ENCODE measurements at regions not wholly inside any gene's neighbourhood (a gene's known extent, or its start where the extent isn't known, plus 50 kb on each side); places are given as distances from the start of the nearest gene placed in this dataset.

DNA sequence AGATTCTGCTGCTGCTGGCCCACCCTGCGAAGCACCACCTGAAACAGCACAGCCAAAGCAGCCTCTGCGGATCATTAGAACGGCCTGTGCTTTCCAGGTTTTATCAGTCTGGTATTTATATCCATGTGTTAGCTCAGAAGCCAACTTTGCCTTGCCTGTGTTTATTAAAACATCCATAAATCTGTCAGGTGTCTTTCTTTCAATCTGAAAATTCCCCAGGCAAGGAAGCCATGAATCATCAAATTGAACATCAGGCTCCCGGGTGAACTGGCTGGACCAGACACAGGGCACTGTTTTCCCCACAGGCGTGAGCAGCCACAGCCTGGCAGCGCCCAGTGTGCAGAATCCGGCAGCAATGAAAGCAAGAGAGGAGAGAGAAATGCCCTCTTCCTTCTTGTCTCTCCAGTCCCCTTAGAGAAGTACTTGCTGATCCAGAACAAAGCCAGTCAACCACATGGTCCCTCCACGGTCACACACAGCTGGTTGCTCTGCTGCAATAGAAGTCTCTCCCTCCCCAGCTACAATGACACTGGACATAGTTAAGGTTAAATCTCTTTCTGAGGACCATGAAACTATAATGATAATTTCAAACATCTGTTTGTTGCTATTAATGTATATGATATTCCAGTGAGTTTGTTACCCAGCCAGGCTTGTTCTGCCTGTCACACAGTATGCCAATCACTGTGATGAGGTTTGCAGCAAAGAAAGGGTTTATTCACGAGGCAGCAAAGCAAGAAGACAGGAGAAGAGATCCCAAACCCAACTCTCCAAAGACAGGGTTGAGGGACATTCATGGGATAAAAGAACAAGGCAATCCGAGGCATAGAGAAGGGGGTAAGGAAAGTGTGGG lies 212.1 kb upstream of the FMN2 start:
- intact Hi-C loops (cut with micrococcal nuclease), result no loop called here
- H3K4me3 Mint-ChIP-seq, result no peak overlapping the region
- no peak overlapping the region for H3K27ac Mint-ChIP-seq
- H3K36me3 Mint-ChIP-seq (ENCODE audit: low read depth), result no peaks in the 10 kb centered on the region
- DNase-seq, result no peak
- no peaks in the 10 kb centered on the region for H3K27me3 Mint-ChIP-seq
- H3K4me1 Mint-ChIP-seq, result no peaks in the 10 kb centered on the region
- no peaks in the 10 kb centered on the region for H3K9me3 Mint-ChIP-seq

DNA sequence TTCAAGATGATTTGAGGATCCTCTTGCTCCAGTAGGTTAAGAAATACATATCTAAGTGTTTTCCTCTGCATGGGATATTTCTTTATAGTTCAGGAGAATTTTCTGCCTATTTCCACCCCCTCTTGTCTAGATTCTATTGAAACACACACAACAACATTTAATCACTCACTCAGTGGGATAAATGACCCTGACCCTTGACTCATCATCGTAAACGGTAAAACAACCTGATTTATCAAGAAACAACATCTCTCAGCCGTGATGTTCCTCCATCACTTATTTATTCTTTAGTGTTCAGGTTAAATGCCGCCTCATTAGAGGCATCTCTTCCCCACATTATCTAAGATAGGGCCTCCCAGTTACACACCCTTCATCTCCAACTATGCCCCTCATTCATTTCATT lies 208.7 kb upstream of the FMN2 start:
- H3K4me1 Mint-ChIP-seq, result no peaks in the 10 kb centered on the region
- DNase-seq, result no peak
- no peaks in the 10 kb centered on the region for H3K9me3 Mint-ChIP-seq
- H3K27me3 Mint-ChIP-seq, result no peaks in the 10 kb centered on the region
- no peak overlapping the region for H3K27ac Mint-ChIP-seq
- H3K4me3 Mint-ChIP-seq, result no peak overlapping the region
- intact Hi-C loops (cut with micrococcal nuclease), result no loop called here
- no peaks in the 10 kb centered on the region for H3K36me3 Mint-ChIP-seq (ENCODE audit: low read depth)

DNA sequence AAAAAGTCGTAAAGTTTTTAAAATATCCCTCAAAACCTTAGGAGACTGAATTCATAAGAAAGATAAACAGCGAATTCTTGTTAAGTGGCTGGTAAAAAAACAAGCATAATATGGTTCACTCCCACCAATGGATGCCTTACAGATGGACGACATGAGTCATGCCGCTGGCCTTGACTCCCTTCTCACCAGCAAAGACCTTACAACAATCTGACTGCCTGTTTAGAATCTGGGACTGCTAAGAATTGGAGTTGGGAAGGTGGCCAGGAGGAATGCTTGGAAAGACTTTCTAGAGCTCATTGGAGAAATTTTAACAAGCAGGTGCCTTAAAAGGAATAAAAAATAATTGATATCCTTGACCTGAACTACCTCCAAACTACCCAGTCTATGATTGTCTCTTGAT lies 206.9 kb upstream of the FMN2 start:
- no peak for DNase-seq
- intact Hi-C loops (cut with micrococcal nuclease), result no loop called here
- H3K27ac Mint-ChIP-seq, result no peak overlapping the region
- no peaks in the 10 kb centered on the region for H3K9me3 Mint-ChIP-seq
- H3K27me3 Mint-ChIP-seq, result no peaks in the 10 kb centered on the region
- H3K36me3 Mint-ChIP-seq (ENCODE audit: low read depth), result no peaks in the 10 kb centered on the region
- H3K4me3 Mint-ChIP-seq, result no peak overlapping the region
- no peaks in the 10 kb centered on the region for H3K4me1 Mint-ChIP-seq

DNA sequence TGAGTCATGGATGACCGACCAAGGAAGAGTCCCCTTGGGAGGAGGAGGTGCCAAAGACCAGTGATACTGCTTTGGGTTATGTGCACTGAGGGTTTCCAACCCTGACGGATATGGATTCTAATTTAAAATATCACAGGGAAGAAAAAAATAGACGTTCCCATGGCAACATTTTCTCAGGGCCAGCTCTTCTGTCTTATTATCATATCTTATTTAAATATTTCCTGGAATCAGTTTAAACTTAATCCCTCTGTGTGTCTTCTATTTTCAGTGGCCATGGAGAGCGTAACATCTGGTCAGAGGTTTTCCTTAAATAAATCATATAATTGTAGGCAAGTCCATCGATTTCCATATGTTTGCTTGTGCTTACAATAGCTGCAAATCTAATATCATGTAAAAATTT lies 205.4 kb upstream of the FMN2 start:
- Mint-ChIP-seq H3K27ac (no peak overlapping the region), H3K4me3 (no peak overlapping the region), H3K36me3 (ENCODE audit: low read depth) (no peaks in the 10 kb centered on the region), H3K27me3 (no peaks in the 10 kb centered on the region), H3K4me1 (no peaks in the 10 kb centered on the region), H3K9me3 (no peaks in the 10 kb centered on the region)
- intact Hi-C loops (cut with micrococcal nuclease), result no loop called here
- no peak for DNase-seq

DNA sequence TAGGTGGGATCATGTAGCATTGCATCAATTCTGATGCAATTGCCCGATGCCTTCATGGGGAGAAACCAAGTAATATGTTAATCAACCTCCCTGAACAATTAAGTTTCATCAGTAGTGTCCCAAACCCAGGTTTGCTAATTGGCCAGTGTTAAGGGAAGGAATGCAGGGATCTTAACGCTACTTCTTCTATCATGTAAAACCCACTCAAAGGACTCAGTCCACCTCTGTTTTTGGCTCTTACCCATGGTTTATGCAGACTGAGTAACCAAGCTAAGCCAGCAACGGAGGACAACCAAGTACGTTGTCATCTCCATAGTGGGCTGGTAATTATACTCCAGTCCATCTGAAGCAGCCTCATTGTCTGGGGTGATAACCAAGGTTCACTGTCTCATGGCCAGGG lies 203.0 kb upstream of the FMN2 start:
- Mint-ChIP-seq H3K9me3 (no peaks in the 10 kb centered on the region), H3K4me1 (no peaks in the 10 kb centered on the region), H3K27me3 (no peaks in the 10 kb centered on the region), H3K36me3 (ENCODE audit: low read depth) (no peaks in the 10 kb centered on the region), H3K4me3 (no peak overlapping the region), H3K27ac (no peak overlapping the region)
- intact Hi-C loops (cut with micrococcal nuclease), result no loop called here
- no peak for DNase-seq

DNA sequence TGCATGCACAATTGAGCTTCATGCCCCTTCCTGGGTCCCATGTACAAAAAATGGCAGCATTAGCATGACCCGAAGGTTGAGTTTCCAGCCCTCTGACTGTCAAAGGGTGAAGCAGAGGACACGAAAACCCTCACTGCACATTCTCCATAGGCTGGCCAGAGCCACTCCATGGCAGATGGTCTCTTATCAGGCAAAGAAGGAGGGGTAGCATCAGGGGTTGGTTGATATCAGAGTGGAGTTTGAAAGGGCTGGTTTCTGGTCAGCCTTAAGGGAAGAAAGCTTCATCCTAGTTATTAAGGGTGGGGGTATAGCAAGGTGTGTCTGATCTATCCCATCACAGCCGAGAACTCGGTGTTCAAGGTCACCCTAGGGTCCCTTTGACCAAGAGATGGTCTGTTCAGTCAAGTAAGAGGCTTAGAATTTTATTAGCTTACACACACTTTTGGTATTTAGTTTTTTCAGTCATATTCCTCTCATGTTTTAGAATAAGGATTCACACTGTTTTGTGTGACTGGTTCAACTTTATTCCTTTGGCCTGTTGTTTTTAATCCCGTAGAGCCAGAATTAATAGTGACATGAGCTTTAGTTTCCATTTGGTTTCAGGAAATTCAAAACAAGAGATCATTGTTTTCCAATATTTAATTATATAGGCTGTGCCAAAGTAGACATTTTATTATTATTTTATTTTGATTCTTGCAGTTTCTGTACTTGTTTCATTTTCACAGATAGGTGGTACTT lies 199.9 kb upstream of the FMN2 start:
- H3K27me3 Mint-ChIP-seq, result peaks cover 3% of the 10 kb centered on the region
- no peak overlapping the region for H3K27ac Mint-ChIP-seq
- intact Hi-C loops (cut with micrococcal nuclease), result no loop called here
- H3K36me3 Mint-ChIP-seq (ENCODE audit: low read depth), result no peaks in the 10 kb centered on the region
- H3K4me3 Mint-ChIP-seq, result no peak overlapping the region
- DNase-seq, result no peak
- H3K4me1 Mint-ChIP-seq, result no peaks in the 10 kb centered on the region
- no peaks in the 10 kb centered on the region for H3K9me3 Mint-ChIP-seq

DNA sequence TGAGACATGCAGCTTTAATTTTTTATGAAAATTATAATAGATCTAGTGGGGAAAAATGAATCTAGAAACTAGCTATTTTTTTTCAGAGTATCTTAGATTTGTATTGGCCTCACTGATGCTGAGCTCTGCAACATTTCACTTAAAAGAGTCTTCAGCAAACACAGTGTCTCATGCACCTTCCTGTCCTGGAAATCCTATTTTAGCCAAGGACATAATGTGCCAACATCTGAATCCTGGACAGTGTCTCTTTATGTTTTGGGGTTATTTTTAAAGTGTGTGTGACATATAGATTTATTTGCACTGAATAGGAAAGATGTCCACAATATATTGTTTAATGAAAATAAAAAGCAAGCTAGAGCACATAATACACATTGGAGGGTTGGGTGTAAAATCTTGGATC lies 199.1 kb upstream of the FMN2 start:
- no peak for DNase-seq
- peaks cover 3% of the 10 kb centered on the region for H3K27me3 Mint-ChIP-seq
- no peaks in the 10 kb centered on the region for H3K36me3 Mint-ChIP-seq (ENCODE audit: low read depth)
- no peaks in the 10 kb centered on the region for H3K4me1 Mint-ChIP-seq
- intact Hi-C loops (cut with micrococcal nuclease), result no loop called here
- no peak overlapping the region for H3K4me3 Mint-ChIP-seq
- no peaks in the 10 kb centered on the region for H3K9me3 Mint-ChIP-seq
- no peak overlapping the region for H3K27ac Mint-ChIP-seq

DNA sequence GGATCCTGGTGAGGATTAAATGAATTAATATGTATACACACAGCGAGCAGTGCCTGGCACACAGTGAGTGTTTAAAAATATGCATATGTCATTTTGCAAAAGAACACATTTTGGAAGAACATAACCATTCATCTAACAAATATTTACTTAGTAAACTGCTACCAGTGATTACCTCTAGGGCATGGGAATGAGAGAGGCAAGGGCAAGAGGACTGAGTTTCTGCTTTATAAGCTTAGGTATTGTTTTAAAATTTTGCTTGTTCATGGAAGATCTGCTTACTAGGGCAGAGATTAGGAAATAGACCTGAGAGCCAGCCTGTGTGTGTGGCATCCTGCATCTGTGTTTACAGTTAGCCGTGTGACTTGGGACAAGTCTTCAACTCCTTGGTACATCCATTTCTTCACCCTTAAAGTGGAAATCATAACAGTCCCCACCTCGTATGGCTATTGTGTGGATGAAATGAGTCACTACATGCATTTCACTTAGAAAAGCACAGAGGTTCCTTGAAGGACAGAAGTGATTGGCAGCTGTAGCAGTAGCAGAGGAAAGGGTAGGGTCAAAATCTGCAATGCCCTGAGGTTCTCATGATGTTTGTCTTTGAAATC lies 198.5 kb upstream of the FMN2 start:
- no peak for DNase-seq
- H3K27me3 Mint-ChIP-seq, result peaks cover 3% of the 10 kb centered on the region
- peaks cover 3% of the 10 kb centered on the region for H3K4me1 Mint-ChIP-seq
- H3K27ac Mint-ChIP-seq, result no peak overlapping the region
- intact Hi-C loops (cut with micrococcal nuclease), result no loop called here
- no peaks in the 10 kb centered on the region for H3K9me3 Mint-ChIP-seq
- no peaks in the 10 kb centered on the region for H3K36me3 Mint-ChIP-seq (ENCODE audit: low read depth)
- no peak overlapping the region for H3K4me3 Mint-ChIP-seq

DNA sequence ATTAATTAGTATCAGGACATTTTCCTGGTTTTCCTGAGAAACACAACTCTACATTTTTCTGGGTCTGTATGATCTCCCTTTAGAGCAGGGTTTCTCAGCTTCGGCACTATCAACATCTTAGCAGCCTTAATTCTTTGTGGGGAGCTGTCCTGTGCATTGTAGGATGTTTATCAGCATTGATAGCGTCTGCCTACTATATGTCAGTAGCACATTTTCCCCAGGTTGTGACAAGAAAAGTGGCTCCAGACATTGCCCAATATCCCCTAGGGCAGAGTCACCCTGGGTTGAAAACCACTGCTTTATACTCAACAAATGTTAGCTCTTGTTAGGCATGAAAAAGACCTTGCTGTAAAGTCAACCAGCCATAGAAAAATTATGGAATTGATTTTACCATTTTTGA lies 195.1 kb upstream of the FMN2 start:
- no peak for DNase-seq
- H3K4me1 Mint-ChIP-seq, result peaks cover 4% of the 10 kb centered on the region
- H3K4me3 Mint-ChIP-seq, result no peak overlapping the region
- H3K27me3 Mint-ChIP-seq, result peaks cover 3% of the 10 kb centered on the region
- H3K36me3 Mint-ChIP-seq (ENCODE audit: low read depth), result no peaks in the 10 kb centered on the region
- intact Hi-C loops (cut with micrococcal nuclease), result loop anchor here (5.0 kb wide), 2 partner anchors 104 to 299 kb away; no protein-coding TSS in a partner anchor
- H3K9me3 Mint-ChIP-seq, result no peaks in the 10 kb centered on the region
- no peak overlapping the region for H3K27ac Mint-ChIP-seq

DNA sequence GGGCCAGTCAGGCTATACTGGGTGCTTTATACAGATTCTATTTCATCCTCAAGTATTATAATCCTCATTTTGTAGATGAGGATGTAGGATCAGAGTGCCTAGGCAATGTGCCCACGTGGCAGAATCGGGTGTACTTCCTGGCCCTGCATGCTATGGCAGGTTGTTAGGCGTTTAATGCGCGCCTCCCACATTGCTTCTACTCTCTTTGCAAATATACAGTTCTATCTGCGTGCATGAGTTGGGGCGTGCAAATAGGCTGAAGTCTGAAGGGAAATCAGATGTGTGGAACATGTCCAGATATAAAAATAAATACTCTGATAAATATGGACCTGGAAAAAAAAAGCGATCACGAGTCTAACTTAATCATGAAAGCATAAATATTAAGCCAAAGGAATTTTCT lies 194.7 kb upstream of the FMN2 start:
- Mint-ChIP-seq H3K4me3 (no peak overlapping the region), H3K27me3 (peaks cover 3% of the 10 kb centered on the region), H3K36me3 (ENCODE audit: low read depth) (no peaks in the 10 kb centered on the region), H3K9me3 (no peaks in the 10 kb centered on the region), H3K4me1 (peaks cover 4% of the 10 kb centered on the region), H3K27ac (no peak overlapping the region)
- intact Hi-C loops (cut with micrococcal nuclease), result loop anchor here (5.0 kb wide), 2 partner anchors 105 to 300 kb away; no protein-coding TSS in a partner anchor
- no peak for DNase-seq

DNA sequence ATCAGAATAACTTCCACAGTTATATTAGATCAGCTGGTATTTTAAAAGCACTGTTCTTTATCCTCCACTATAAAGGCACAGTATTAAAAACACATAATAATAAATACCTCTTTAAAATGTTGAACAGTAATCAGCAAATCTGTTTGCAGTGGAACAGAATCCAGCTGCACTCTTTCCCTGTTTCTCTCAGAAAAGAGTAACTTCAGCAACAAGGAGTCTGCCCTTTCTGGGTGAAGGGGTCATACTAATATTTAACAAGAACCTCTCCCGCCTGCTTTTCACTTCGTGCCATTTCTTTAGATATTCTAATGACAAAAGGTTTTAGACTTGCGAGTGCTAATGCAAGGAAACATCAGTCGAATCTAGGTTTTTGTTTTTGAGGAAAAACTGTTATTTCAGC lies 194.2 kb upstream of the FMN2 start:
- H3K4me3 Mint-ChIP-seq, result no peak overlapping the region
- intact Hi-C loops (cut with micrococcal nuclease), result loop anchor here (5.0 kb wide), 2 partner anchors 105 to 300 kb away; no protein-coding TSS in a partner anchor
- H3K27me3 Mint-ChIP-seq, result peaks cover 3% of the 10 kb centered on the region
- H3K4me1 Mint-ChIP-seq, result peaks cover 4% of the 10 kb centered on the region
- H3K9me3 Mint-ChIP-seq, result no peaks in the 10 kb centered on the region
- no peak overlapping the region for H3K27ac Mint-ChIP-seq
- DNase-seq, result no peak
- H3K36me3 Mint-ChIP-seq (ENCODE audit: low read depth), result no peaks in the 10 kb centered on the region

DNA sequence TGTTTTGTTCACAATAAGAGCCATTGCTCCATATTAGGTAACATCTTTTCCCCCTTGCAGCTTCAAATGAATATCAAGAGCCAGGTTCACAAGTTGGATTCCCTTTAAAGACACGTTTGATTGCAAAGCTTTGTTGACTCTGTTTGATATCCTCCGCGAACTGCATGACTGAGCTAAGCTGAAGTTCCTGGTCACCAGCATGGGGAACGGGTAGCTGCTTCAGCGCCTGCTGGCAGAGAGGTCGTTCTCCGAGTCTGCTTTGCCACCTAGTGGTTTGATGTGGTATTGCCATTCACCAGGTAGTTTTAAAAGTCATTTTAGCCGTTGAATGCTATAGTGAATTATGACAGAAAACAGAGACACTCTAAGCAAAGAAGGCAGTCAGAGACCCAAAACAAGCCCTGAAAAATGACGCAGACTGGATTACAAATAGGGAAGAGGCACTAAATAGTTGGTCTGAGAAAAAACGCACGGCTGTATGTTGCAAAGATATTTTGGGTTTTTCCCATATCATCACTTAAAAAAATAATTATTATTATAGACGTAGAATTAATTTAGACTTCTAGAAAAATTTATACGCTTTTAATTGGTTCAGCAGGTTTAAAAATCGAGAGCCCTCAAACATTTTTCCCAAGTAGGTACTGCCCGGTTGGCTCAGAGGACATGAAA lies 193.5 kb upstream of the FMN2 start:
- Mint-ChIP-seq H3K36me3 (ENCODE audit: low read depth) (no peaks in the 10 kb centered on the region), H3K9me3 (no peaks in the 10 kb centered on the region), H3K27ac (no peak overlapping the region), H3K4me3 (no peak overlapping the region), H3K27me3 (peaks cover 3% of the 10 kb centered on the region), H3K4me1 (peaks cover 4% of the 10 kb centered on the region)
- peak; percentile 91 for DNase-seq
- intact Hi-C loops (cut with micrococcal nuclease), result loop anchor here (1.0 to 5.0 kb wide), 4 partner anchors 106 to 590 kb away; no protein-coding TSS in a partner anchor

DNA sequence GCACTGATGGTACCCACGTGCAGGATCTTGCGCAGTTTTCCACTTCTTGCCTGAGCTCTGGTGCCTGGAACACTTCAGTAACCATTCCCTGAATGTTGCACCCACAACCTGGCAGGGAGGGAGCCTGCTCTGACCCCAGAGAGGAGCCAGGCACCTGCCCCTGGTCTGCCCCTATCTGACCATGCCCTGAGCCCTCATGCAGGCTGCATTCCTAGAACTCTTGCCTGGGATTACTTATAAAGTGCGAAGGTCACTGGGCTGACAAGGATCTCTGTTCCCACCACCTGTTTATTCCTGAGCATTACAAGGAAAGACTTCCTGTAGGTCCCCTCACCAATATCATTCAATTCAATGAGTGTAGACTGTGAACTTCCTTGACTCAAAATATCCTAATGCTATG lies 191.9 kb upstream of the FMN2 start:
- no peaks in the 10 kb centered on the region for H3K9me3 Mint-ChIP-seq
- H3K36me3 Mint-ChIP-seq (ENCODE audit: low read depth), result no peaks in the 10 kb centered on the region
- no peak for DNase-seq
- no peak overlapping the region for H3K4me3 Mint-ChIP-seq
- peaks cover 4% of the 10 kb centered on the region for H3K4me1 Mint-ChIP-seq
- peaks cover 3% of the 10 kb centered on the region for H3K27me3 Mint-ChIP-seq
- intact Hi-C loops (cut with micrococcal nuclease), result loop anchor here (5.0 kb wide), 2 partner anchors 107 to 302 kb away; no protein-coding TSS in a partner anchor
- no peak overlapping the region for H3K27ac Mint-ChIP-seq

Measured in activated CD4-positive, alpha-beta T cell treated with anti-CD3 and anti-CD28 coated beads, Interleukin-2, amount 10 ng/mL, durations not matched to agents 24 days and 14 days (primary cell).